Erythroblast (primary cell): ENCODE measurements at regions not wholly inside any gene's neighbourhood (a gene's known extent, or its start where the extent isn't known, plus 50 kb on each side); places are given as distances from the start of the nearest gene placed in this dataset.
"Not testable (repeated sequence)": the region's sequence is repeated elsewhere in the genome, so short reads cannot be mapped to it uniquely, and the experiment has no call there.

ENCODE experiments used
- GATA1 ChIP-seq: IDR thresholded peaks from 2 replicates; pipeline ENCODE4 v1.6.1; 2011; ENCODE audit warnings: low read depth, mild to moderate bottlenecking, control low read depth, low read length, moderate library complexity
- POLR2A ChIP-seq: IDR thresholded peaks from 2 replicates; pipeline ENCODE4 v1.6.1; 2011; ENCODE audit warnings: mild to moderate bottlenecking, low read length

GRCh38 chr2:91765018-91765754 is 3073.7 kb downstream of the RPIA start:
- TF ChIP-seq POLR2A, GATA1: not testable (repeated sequence)
